Keratinocyte (primary cell): ENCODE measurements at regions not wholly inside any gene's neighbourhood (a gene's known extent, or its start where the extent isn't known, plus 50 kb on each side); places are given as distances from the start of the nearest gene placed in this dataset.

Source experiments
- DNase-seq: peaks from one replicate; pipeline ENCODE4 v3.0.0-alpha.2; 2011; ENCODE audit warnings: low read depth, missing footprints, low spot score
- FAIRE-seq: peaks from 2 replicates; lab custom pipeline; 2011; peaks lifted over from hg19 to GRCh38; lab: Jason Lieb, UNC
- H2AFZ ChIP-seq: 2 replicates; pipeline ENCODE4 v1.6.0; 2012; ENCODE audit warnings: low read length, control low read depth, inconsistent platforms; ENCODE audit not compliant: control insufficient read depth
- H3K27ac ChIP-seq: 2 replicates; pipeline ENCODE4 v1.5.1; 2011; ENCODE audit warnings: low read length; ENCODE audit not compliant: control insufficient read depth, insufficient read depth
- H3K27me3 ChIP-seq: 3 replicates; pipeline ENCODE4 v1.6.0; 2011; ENCODE audit warnings: low read length; ENCODE audit not compliant: control insufficient read depth, insufficient read depth; ENCODE audit errors: extremely low read depth
- H3K36me3 ChIP-seq, 2 experiments: 2 replicates in 1 of 2; 3 replicates in 1 of 2; pipeline ENCODE4 v1.5.1; 2011; ENCODE audit warnings: low read length in 2 of 2, mild to moderate bottlenecking in 1 of 2; ENCODE audit not compliant: control insufficient read depth in 2 of 2, insufficient read depth in 2 of 2; ENCODE audit errors: extremely low read depth in 1 of 2
- H3K4me1 ChIP-seq: 3 replicates; pipeline ENCODE4 v1.5.1; 2011; ENCODE audit warnings: low read length; ENCODE audit not compliant: control insufficient read depth, insufficient read depth; ENCODE audit errors: extremely low read depth
- H3K4me2 ChIP-seq: 3 replicates; pipeline ENCODE4 v1.6.0; 2011; ENCODE audit warnings: low read depth, low read length; ENCODE audit not compliant: control insufficient read depth, insufficient read depth; ENCODE audit errors: extremely low read depth
- H3K4me3 ChIP-seq, 3 experiments: fragments of 200-600 bp in 1 of 3; sonication (generic) in 1 of 3; 2 replicates in 2 of 3; 3 replicates in 1 of 3; pipeline ENCODE4 v1.5.1; 2011 to 2016; ENCODE audit warnings: low read length in 3 of 3, mild to moderate bottlenecking in 3 of 3, control low read depth in 2 of 3, inconsistent platforms in 1 of 3, low read depth in 1 of 3, mixed read lengths in 1 of 3, mixed run types in 1 of 3, moderate library complexity in 1 of 3; ENCODE audit not compliant: control insufficient read depth in 2 of 3, insufficient read depth in 2 of 3; ENCODE audit errors: extremely low read depth in 1 of 3
- H3K79me2 ChIP-seq: 2 replicates; pipeline ENCODE4 v1.6.0; 2012; ENCODE audit warnings: low read length; ENCODE audit not compliant: control insufficient read depth, insufficient read depth
- H3K9ac ChIP-seq: 3 replicates; pipeline ENCODE4 v1.6.0; 2011; ENCODE audit warnings: low read length; ENCODE audit not compliant: control insufficient read depth, insufficient read depth; ENCODE audit errors: extremely low read depth
- H3K9me1 ChIP-seq: 3 replicates; pipeline ENCODE4 v1.6.0; 2011; ENCODE audit warnings: low read length; ENCODE audit not compliant: control insufficient read depth, insufficient read depth; ENCODE audit errors: extremely low read depth
- H3K9me3 ChIP-seq: 2 replicates; pipeline ENCODE4 v1.5.1; 2012; ENCODE audit warnings: low read depth, low read length; ENCODE audit not compliant: control insufficient read depth
- H4K20me1 ChIP-seq: 3 replicates; pipeline ENCODE4 v1.6.0; 2011; ENCODE audit warnings: low read length; ENCODE audit not compliant: control insufficient read depth, insufficient read depth; ENCODE audit errors: extremely low read depth
- CTCF ChIP-seq, 3 experiments: IDR thresholded peaks in 1 of 3; conservative IDR thresholded peaks in 1 of 3; optimal IDR thresholded peaks in 1 of 3; 2 replicates in 2 of 3; 3 replicates in 1 of 3; pipeline versions ENCODE3 to v1.5.1; 2011; ENCODE audit warnings: low read length in 3 of 3, mild to moderate bottlenecking in 3 of 3, moderate library complexity in 2 of 3, control low read depth in 1 of 3, inconsistent platforms in 1 of 3; ENCODE audit not compliant: insufficient read depth in 2 of 3; ENCODE audit errors: extremely low read depth in 1 of 3
- EZH2 ChIP-seq: IDR thresholded peaks from one replicate; pipeline ENCODE4 v1.6.1; 2012; ENCODE audit warnings: inconsistent platforms, mild to moderate bottlenecking, low read length, moderate library complexity
- dilution Hi-C: fragments of 300-500 bp; cut with MboI; formaldehyde crosslinking; loops from one replicate; pipeline ENCODE4 v1.7.0; 2020; ENCODE audit warnings: low sequenced_read_pairs; ENCODE audit not compliant: extremely low pct_ligation_motif_present

- no peaks in the 10 kb centered on the region for H3K79me2 ChIP-seq
- TF ChIP-seq CTCF (optimal IDR thresholded peaks at IDR 0.05 in 1 of 3, IDR thresholded peaks at IDR 0.05 in 1 of 3, conservative IDR thresholded peaks at IDR 0.05 in 1 of 3; ENCODE audit: extremely low read depth in 1 of 3, insufficient read depth in 2 of 3, low read length in 3 of 3) (no peak), EZH2 (no peak)
- no peak overlapping the region for H3K4me2 ChIP-seq
- H3K4me3 ChIP-seq, result no peak overlapping the region
- no peaks in the 10 kb centered on the region for H3K4me1 ChIP-seq
- no peak overlapping the region for H2AFZ ChIP-seq
- H3K9ac ChIP-seq, result no peak overlapping the region
- H3K27ac ChIP-seq, result no peak overlapping the region
- H3K36me3 ChIP-seq, result no peaks in the 10 kb centered on the region
- dilution Hi-C loops, result no loop called here
- no peaks in the 10 kb centered on the region for H3K9me3 ChIP-seq
- H3K9me1 ChIP-seq, result no peaks in the 10 kb centered on the region
- FAIRE-seq, result no peak
- no peaks in the 10 kb centered on the region for H4K20me1 ChIP-seq
- no peak for DNase-seq
- no peaks in the 10 kb centered on the region for H3K27me3 ChIP-seq
Observed at GRCh38 chr10:30256084-30256483, 93.0 kb downstream of the MTPAP start.

- no peak overlapping the region for H3K27ac ChIP-seq
- H3K9me1 ChIP-seq, result no peaks in the 10 kb centered on the region
- H3K4me1 ChIP-seq, result no peaks in the 10 kb centered on the region
- no peaks in the 10 kb centered on the region for H3K9me3 ChIP-seq
- H3K4me2 ChIP-seq, result no peak overlapping the region
- H3K4me3 ChIP-seq, result no peak overlapping the region
- TF ChIP-seq CTCF (optimal IDR thresholded peaks at IDR 0.05 in 1 of 3, IDR thresholded peaks at IDR 0.05 in 1 of 3, conservative IDR thresholded peaks at IDR 0.05 in 1 of 3; ENCODE audit: extremely low read depth in 1 of 3, insufficient read depth in 2 of 3, low read length in 3 of 3) (no peak), EZH2 (no peak)
- FAIRE-seq (no peak), DNase-seq (no peak)
- dilution Hi-C loops, result no loop called here
- H3K79me2 ChIP-seq, result no peaks in the 10 kb centered on the region
- no peaks in the 10 kb centered on the region for H3K27me3 ChIP-seq
- no peaks in the 10 kb centered on the region for H3K36me3 ChIP-seq
- no peaks in the 10 kb centered on the region for H4K20me1 ChIP-seq
- H2AFZ ChIP-seq, result no peak overlapping the region
- no peak overlapping the region for H3K9ac ChIP-seq
Observed at GRCh38 chr10:30254926-30255325, 94.2 kb downstream of the MTPAP start.
